HL-60 (cell line): ENCODE measurements at regions not wholly inside any gene's neighbourhood (a gene's known extent, or its start where the extent isn't known, plus 50 kb on each side); places are given as distances from the start of the nearest gene placed in this dataset.

Experiments used
- GABPA ChIP-seq: IDR thresholded peaks from 2 replicates; pipeline ENCODE4 v1.6.1; 2012; ENCODE audit warnings: low read depth
- POLR2AphosphoS5 ChIP-seq: IDR thresholded peaks from 2 replicates; pipeline ENCODE4 v1.6.1; 2012; ENCODE audit warnings: low read depth
- REST ChIP-seq: IDR thresholded peaks from 2 replicates; pipeline ENCODE4 v1.6.1; 2012; ENCODE audit warnings: low read depth; ENCODE audit not compliant: insufficient replicate concordance
- TF ChIP-seq, protein P1 (sequence below): IDR thresholded peaks from one replicate; pipeline ENCODE4 v1.5.1; 2011; ENCODE audit warnings: low read length, control low read depth, inconsistent platforms; ENCODE audit not compliant: insufficient read depth

DNA sequence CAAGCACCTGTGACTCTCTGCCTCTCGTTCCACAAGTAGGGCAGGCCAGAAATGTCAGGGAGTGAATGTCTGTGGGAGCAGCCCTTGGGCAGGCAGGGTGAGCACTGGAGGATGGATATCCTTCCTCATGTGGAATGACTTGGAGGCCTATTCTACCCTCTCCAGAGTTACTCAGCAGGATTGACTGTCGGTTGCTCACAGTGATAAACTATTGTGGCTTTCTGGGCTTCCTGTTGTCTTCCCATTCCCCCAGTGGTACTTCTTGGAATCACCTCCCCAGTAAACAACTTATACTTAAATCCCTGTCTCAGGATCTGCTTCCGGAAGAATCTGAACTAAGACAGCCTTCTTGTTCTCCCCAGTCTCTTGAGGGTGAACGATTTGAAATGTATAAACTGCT is 79.6 kb upstream of the MANSC4 start:
- TF ChIP-seq, protein P1, sequence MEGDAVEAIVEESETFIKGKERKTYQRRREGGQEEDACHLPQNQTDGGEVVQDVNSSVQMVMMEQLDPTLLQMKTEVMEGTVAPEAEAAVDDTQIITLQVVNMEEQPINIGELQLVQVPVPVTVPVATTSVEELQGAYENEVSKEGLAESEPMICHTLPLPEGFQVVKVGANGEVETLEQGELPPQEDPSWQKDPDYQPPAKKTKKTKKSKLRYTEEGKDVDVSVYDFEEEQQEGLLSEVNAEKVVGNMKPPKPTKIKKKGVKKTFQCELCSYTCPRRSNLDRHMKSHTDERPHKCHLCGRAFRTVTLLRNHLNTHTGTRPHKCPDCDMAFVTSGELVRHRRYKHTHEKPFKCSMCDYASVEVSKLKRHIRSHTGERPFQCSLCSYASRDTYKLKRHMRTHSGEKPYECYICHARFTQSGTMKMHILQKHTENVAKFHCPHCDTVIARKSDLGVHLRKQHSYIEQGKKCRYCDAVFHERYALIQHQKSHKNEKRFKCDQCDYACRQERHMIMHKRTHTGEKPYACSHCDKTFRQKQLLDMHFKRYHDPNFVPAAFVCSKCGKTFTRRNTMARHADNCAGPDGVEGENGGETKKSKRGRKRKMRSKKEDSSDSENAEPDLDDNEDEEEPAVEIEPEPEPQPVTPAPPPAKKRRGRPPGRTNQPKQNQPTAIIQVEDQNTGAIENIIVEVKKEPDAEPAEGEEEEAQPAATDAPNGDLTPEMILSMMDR = no peak
- TF ChIP-seq POLR2AphosphoS5 = no peak
- no peak for TF ChIP-seq GABPA
- no peak for TF ChIP-seq REST
